Activated CD4-positive, alpha-beta T cell treated with anti-CD3 and anti-CD28 coated beads, Interleukin-2, amount 10 ng/mL, durations not matched to agents 7 days and 5 days (primary cell): ENCODE measurements at regions not wholly inside any gene's neighbourhood (a gene's known extent, or its start where the extent isn't known, plus 50 kb on each side); places are given as distances from the start of the nearest gene placed in this dataset.

Experiments used
- CTCF ChIA-PET: fragments of 350-600 bp; sonication (Branson Sonifier 250); formaldehyde crosslinking; loops from one replicate; lab custom pipeline; 2021; ENCODE audit warnings: antibody characterized with exemption; lab: Charles Lee
- POLR2A ChIA-PET: fragments of 350-600 bp; sonication (Branson Sonifier 250); formaldehyde crosslinking; loops from one replicate; lab custom pipeline; 2021; ENCODE audit warnings: antibody characterized with exemption; lab: Charles Lee
- DNase-seq: peaks from one replicate; pipeline ENCODE4 v3.0.0-alpha.2; 2020
- H3K27ac Mint-ChIP-seq: one replicate; pipeline ENCODE4 v1.8.0; 2021; ENCODE audit warnings: mild to moderate bottlenecking, moderate library complexity, mixed read lengths
- H3K27me3 Mint-ChIP-seq: one replicate; pipeline ENCODE4 v1.8.0; 2021; ENCODE audit warnings: mixed read lengths
- H3K36me3 Mint-ChIP-seq: one replicate; pipeline ENCODE4 v1.8.0; 2021; ENCODE audit warnings: low read depth, mixed read lengths
- H3K4me1 Mint-ChIP-seq: one replicate; pipeline ENCODE4 v1.8.0; 2021; ENCODE audit warnings: mixed read lengths
- H3K4me3 Mint-ChIP-seq: one replicate; pipeline ENCODE4 v1.8.0; 2021; ENCODE audit warnings: mild to moderate bottlenecking, moderate library complexity, mixed read lengths
- H3K9me3 Mint-ChIP-seq: one replicate; pipeline ENCODE4 v1.8.0; 2021; ENCODE audit warnings: mixed read lengths

- Mint-ChIP-seq H3K4me1 (no peaks in the 10 kb centered on the region), H3K27ac (no peak overlapping the region), H3K9me3 (no peaks in the 10 kb centered on the region), H3K27me3 (peaks cover 6% of the 10 kb centered on the region), H3K36me3 (no peaks in the 10 kb centered on the region), H3K4me3 (no peak overlapping the region)
- ChIA-PET POLR2A (no interaction called here), CTCF (no interaction called here)
- no peak for DNase-seq
These were observed 50.7 kb upstream of the SHB start for GRCh38 chr9:38119560-38120236.

- no peaks in the 10 kb centered on the region for H3K36me3 Mint-ChIP-seq
- H3K4me3 Mint-ChIP-seq: no peak overlapping the region
- peaks cover 6% of the 10 kb centered on the region for H3K27me3 Mint-ChIP-seq
- no peak overlapping the region for H3K27ac Mint-ChIP-seq
- DNase-seq: no peak
- CTCF ChIA-PET: no interaction called here
- H3K4me1 Mint-ChIP-seq: no peaks in the 10 kb centered on the region
- no peaks in the 10 kb centered on the region for H3K9me3 Mint-ChIP-seq
- POLR2A ChIA-PET: no interaction called here
These were observed 49.9 kb upstream of the SHB start for GRCh38 chr9:38118862-38119438.
